ENCODE measurements at regions not wholly inside any gene's neighbourhood (a gene's known extent, or its start where the extent isn't known, plus 50 kb on each side); places are given as distances from the start of the nearest gene placed in this dataset.

DNA sequence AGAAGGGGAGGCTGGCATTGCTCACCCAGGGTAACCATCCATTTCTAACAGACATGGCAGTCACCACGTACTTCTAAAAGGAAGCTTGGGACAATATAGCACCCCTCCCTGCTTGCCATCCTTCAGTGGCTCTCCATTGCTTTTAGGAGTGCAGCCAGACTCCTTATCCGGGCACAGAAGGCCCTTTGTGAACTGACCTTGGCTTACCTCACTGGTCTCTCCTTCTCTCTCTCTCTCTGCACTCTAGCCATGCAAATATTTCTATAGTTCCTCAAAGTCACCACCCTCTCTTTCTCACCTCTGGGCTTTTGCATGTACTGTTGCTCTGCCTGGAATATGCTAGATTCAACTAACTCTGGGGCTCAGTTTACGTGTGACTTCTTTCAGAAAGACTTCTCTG lies 301.1 kb downstream of the SHQ1 start:
- Mint-ChIP-seq H3K27me3 (no peaks in the 10 kb centered on the region), H3K4me1 (peaks cover 25% of the 10 kb centered on the region), H3K36me3 (no peaks in the 10 kb centered on the region), H3K4me3 (no peak overlapping the region), H3K27ac (no peak overlapping the region), H3K9me3 (no peaks in the 10 kb centered on the region)
- DNase-seq, result no peak
- CTCF ChIA-PET, result no interaction called here

DNA sequence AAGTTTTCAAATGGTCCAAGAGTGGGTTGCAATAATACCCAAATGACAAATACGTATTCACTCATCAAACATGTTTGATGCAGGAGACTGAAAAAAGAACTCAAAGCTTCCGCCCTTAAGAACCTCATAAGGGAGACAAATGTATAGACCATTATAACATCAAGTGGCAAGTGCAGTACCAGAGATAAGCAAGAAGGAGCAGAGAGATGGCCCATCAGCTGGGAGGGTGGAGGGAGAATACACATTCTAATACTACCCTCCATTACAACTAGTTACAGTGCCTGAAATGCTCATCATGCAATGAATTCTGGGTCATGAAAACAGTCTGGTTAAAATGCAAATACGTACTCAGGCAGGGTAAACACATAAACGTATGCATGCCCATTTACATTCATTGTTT lies 304.0 kb downstream of the SHQ1 start:
- Mint-ChIP-seq H3K27ac (no peak overlapping the region), H3K9me3 (peaks cover 3% of the 10 kb centered on the region), H3K36me3 (no peaks in the 10 kb centered on the region), H3K4me1 (peaks cover 9% of the 10 kb centered on the region), H3K27me3 (no peaks in the 10 kb centered on the region), H3K4me3 (no peak overlapping the region)
- CTCF ChIA-PET, result no interaction called here
- DNase-seq, result no peak

DNA sequence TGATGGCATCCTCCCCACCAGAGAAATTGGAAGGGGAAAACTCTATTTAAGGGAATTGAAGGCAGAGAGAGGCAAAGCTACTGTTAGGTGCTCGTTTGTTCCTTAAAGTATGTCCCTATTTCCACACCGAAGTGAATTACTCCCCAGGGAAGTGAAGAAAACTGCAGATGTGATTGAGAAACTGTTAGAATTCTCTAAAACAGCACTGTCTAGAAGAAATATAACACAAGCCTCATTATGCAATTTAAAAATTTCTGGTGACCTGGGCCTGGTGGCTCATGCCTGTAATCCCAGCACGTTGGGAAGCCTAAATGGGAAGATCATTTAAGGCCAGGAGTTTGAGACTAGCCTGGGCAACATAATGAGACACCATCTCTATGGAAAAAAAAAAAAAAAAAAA lies 305.0 kb downstream of the SHQ1 start:
- H3K9me3 Mint-ChIP-seq, result peaks cover 3% of the 10 kb centered on the region
- no peak overlapping the region for H3K4me3 Mint-ChIP-seq
- no peak for DNase-seq
- no peak overlapping the region for H3K27ac Mint-ChIP-seq
- H3K27me3 Mint-ChIP-seq, result no peaks in the 10 kb centered on the region
- no peaks in the 10 kb centered on the region for H3K4me1 Mint-ChIP-seq
- H3K36me3 Mint-ChIP-seq, result no peaks in the 10 kb centered on the region
- CTCF ChIA-PET, result no interaction called here

DNA sequence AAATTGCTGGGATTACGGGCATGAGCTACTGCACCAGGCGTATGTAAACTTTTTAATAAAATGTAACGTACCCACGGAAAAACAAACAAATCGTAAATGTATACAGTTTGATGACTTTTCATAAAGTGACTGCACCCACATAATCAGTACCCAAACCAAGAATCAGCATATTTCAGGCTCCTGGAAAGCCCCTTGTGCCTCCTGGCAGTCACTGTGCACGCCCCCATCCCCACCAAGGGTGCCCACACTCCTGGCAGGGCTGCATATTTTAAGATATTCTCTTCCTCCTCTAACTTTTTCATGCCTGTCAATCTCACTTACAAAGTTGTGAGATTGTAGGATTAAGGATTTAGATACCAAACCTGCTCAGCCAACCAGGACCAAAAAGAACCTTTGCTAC lies 305.5 kb downstream of the SHQ1 start:
- Mint-ChIP-seq H3K4me3 (no peak overlapping the region), H3K9me3 (peaks cover 3% of the 10 kb centered on the region), H3K36me3 (no peaks in the 10 kb centered on the region), H3K4me1 (no peaks in the 10 kb centered on the region), H3K27ac (no peak overlapping the region), H3K27me3 (no peaks in the 10 kb centered on the region)
- CTCF ChIA-PET, result no interaction called here
- DNase-seq, result no peak

DNA sequence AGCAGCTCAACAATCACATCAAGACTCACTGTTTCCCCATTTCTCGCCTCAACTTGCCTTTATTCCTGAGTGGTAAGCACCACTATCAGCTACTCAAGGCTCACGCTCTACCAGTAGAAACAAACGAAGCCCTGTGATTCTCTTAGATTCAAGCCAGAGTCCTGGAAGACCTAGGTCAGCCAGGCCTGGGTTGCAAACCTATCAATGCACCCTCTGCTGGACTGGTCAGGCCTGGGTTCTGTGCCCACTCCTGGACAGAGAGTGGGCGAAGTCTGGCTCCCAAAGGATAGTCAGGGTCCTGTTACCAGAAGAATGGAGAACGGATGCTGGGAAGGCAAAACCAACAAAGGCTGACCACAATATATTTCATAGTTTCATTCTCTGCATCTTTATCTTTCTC lies 308.4 kb downstream of the SHQ1 start:
- no peaks in the 10 kb centered on the region for H3K27me3 Mint-ChIP-seq
- H3K4me3 Mint-ChIP-seq, result no peak overlapping the region
- CTCF ChIA-PET, result no interaction called here
- no peaks in the 10 kb centered on the region for H3K36me3 Mint-ChIP-seq
- peaks cover 3% of the 10 kb centered on the region for H3K9me3 Mint-ChIP-seq
- no peak for DNase-seq
- no peaks in the 10 kb centered on the region for H3K4me1 Mint-ChIP-seq
- no peak overlapping the region for H3K27ac Mint-ChIP-seq

DNA sequence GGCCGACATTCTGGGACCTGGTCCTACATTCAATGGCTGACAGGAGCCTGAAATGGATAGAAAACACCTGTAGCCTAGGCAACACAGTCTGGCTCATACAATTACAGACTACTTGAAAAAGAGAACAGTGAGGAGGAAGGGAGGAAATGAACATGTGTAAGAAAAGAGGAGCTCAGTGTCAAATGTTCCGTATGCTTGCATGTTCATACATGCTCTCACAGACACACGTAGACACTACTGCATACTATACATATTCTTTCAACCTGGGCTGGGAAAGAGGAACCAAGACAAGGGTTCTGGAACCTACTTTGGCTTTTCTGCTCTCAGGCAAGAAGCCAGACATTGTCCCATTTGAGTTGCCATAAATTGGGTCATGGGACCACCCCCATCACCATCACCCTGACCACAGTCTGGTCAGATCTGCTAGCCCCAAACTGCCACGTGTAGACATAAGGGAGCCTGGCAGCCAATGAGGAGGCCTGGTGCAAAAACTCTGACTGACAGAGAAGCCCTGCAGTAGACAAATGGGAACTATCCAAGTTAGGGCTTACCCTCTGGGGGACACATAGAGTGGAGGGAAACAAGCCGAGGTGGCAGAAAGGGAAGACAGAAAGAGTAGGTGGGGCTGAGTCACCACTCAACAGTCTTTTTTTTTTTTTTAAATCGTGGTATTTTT lies 310.0 kb downstream of the SHQ1 start:
- Mint-ChIP-seq H3K4me1 (peaks cover 2% of the 10 kb centered on the region), H3K27me3 (peaks cover 5% of the 10 kb centered on the region), H3K4me3 (no peak overlapping the region), H3K27ac (no peak overlapping the region), H3K9me3 (peaks cover 7% of the 10 kb centered on the region), H3K36me3 (no peaks in the 10 kb centered on the region)
- DNase-seq, result no peak
- CTCF ChIA-PET, result no interaction called here

DNA sequence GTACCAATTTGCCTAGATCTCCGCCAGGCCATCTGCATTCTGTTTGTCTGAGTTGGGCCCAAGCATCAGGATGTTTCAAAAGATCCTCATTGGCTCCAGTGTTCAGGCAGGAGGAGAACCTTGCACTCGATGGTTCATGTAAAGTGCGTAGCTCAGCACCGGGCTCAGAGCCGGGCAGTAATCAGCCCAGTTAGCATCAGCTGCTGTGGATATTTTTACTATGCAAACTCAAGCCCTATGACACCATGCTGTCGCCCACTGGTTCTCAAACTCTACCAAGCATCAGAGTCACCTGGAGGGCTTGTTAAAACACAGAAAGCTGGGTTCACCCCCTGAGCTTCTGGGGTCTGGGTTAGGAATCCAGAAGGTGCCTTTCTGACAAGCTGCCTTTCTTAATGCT lies 310.8 kb downstream of the SHQ1 start:
- Mint-ChIP-seq H3K4me1 (peaks cover 2% of the 10 kb centered on the region), H3K9me3 (peaks cover 7% of the 10 kb centered on the region), H3K36me3 (no peaks in the 10 kb centered on the region), H3K27ac (no peak overlapping the region), H3K27me3 (peaks cover 8% of the 10 kb centered on the region), H3K4me3 (no peak overlapping the region)
- no peak for DNase-seq
- CTCF ChIA-PET, result no interaction called here

DNA sequence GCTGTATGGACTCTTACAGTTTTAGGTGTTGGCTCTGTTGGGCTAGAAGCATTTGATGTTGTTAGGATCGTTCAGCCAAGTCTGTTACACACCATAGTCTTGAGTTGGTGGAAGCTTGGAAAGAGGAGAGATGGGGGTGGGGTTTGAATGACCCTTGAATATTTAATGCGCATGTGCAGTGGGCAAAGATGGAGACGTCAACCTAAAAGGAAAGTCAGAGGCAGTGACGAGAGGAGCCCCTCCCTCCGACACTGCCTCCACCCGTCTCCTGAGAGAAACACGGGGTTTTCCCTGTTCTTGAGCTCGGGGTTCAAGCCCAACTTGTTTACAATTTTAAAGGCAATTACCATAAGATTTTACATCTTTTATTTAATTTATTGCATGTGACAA lies 311.4 kb downstream of the SHQ1 start:
- CTCF ChIA-PET, result no interaction called here
- Mint-ChIP-seq H3K27me3 (peaks cover 13% of the 10 kb centered on the region), H3K4me3 (no peak overlapping the region), H3K27ac (no peak overlapping the region), H3K4me1 (peaks cover 2% of the 10 kb centered on the region), H3K9me3 (peaks cover 7% of the 10 kb centered on the region), H3K36me3 (no peaks in the 10 kb centered on the region)
- DNase-seq, result no peak

DNA sequence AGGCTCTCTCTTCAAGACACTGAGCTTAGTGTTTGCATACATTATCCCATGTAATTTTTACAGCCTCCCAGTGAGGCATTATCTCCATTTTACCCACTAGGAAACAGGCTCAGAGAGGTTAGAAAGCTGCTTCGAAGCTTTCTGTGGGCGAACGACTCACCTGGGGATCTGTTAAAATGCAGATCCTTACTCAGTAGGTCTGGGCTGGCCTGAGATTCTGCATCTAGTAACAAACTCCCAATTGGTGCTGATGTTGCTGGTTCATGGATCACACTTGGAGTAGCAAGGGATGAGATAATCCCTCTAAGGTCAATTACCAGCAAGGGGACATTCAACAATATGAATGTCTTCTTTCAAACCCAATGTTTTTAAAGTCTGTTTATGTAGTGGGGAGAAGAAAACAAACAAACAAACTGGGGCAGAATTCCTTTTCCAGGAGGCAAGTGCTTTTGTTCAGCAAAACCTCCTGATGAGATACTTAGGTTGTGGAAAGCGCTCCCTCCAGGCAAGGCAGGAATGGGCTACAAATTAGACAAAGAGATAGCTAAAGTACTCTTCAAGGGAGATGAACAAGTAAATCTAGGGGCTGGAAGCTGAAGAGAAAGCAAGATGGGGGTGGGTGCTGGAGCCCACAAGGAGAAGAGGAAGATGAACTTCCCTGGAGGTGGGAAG lies 311.9 kb downstream of the SHQ1 start:
- H3K4me3 Mint-ChIP-seq, result no peak overlapping the region
- H3K9me3 Mint-ChIP-seq, result peaks cover 4% of the 10 kb centered on the region
- CTCF ChIA-PET, result interaction anchor here (0.8 kb wide), 1 partner anchor 10 kb away, joined by 3 read pairs; no protein-coding TSS in a partner anchor
- H3K27me3 Mint-ChIP-seq, result peaks cover 13% of the 10 kb centered on the region
- H3K27ac Mint-ChIP-seq, result no peak overlapping the region
- DNase-seq, result no peak
- no peaks in the 10 kb centered on the region for H3K36me3 Mint-ChIP-seq
- H3K4me1 Mint-ChIP-seq, result peaks cover 2% of the 10 kb centered on the region

DNA sequence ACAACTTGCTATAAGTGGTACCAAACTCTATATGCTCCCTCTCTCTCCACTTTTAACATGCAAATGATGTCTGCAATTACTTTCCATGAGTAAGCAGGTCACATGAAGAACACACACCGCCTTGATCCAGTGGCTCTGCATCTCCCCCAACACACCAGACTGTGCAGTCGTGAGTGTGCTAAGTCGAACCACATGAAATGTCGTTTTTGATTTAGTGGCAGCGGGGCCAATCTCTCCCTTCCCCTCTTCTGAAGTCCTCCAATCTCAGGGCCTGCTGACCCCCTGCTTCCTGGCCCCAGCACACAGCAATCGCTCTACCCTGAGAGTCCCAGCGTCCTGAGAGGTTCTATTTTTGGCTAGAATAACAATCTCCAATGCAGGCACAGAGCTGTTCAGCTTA lies 312.5 kb downstream of the SHQ1 start:
- CTCF ChIA-PET, result interaction anchor here (0.8 kb wide), 1 partner anchor 9 kb away, joined by 3 read pairs; no protein-coding TSS in a partner anchor
- DNase-seq, result no peak
- Mint-ChIP-seq H3K36me3 (no peaks in the 10 kb centered on the region), H3K27me3 (peaks cover 13% of the 10 kb centered on the region), H3K4me3 (no peak overlapping the region), H3K27ac (no peak overlapping the region), H3K9me3 (peaks cover 4% of the 10 kb centered on the region), H3K4me1 (peaks cover 2% of the 10 kb centered on the region)

DNA sequence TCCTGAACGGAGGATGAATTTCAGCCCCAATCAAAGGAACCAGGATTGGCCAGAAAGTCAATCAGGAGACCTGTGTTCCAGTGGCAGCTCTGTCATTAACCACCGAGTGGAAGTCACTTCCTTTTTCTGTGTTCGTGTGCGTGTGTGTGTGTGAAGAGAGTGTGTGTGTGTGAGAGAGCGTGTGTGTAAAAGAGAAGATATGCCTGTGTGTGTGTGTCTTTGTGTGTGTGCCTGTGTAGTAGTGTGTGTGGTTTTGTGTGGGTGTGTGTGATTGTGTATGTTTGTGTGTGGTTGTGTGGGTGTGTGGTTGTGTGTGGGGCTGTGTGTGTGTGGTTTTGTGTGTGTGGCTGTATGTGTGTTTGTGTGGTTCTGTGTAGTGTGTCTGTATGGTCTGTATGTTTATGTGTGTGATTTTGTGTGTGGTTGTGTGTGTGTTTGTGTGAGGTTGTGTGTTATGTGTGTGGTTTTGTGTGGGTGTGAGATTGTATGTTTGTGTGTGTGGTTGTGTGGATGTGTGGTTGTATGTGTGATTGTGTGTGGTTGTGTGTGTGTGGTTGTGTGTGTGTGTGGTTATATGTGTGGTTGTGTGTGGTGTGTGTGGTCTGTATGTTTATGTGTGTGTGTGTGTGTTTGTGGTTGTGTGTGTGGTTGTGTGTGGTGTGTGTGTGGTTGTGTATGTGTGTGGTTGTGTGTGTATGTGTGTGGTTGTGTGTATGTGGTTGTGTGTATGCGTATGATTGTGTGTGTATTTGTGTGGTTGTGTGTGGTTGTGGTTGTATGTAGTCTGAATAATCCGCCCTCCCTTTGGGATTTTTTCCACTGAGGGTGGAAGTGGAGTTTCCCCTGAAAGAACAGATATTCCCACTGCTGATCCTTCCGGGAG lies 314.4 kb downstream of the SHQ1 start:
- H3K9me3 Mint-ChIP-seq, result peaks cover 4% of the 10 kb centered on the region
- peaks cover 13% of the 10 kb centered on the region for H3K27me3 Mint-ChIP-seq
- peaks cover 2% of the 10 kb centered on the region for H3K4me1 Mint-ChIP-seq
- H3K36me3 Mint-ChIP-seq, result no peaks in the 10 kb centered on the region
- no peak overlapping the region for H3K4me3 Mint-ChIP-seq
- DNase-seq, result no peak
- peak overlapping the region; percentile 20 for H3K27ac Mint-ChIP-seq
- CTCF ChIA-PET, result interaction anchor here (1.0 kb wide), 1 partner anchor 10 kb away, joined by 3 read pairs; no protein-coding TSS in a partner anchor

DNA sequence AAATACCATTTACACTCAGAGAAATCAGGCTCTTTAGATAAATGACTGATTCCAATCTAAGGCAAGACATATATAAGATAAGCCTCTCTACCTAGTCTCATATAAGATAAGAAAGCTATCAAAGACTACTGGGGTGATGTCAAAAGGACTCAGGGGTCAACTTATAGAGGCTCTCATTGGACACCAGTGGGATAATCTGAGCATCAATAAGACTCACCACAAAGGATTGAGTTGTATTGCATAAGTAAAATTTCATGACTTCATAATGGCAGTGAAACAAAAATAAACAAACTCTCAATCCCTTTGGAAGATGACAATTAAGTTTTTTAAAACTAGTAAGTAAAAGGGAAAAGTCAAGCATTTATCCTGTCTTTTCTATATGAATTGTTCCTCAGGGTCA lies 317.8 kb downstream of the SHQ1 start:
- Mint-ChIP-seq H3K27me3 (peaks cover 18% of the 10 kb centered on the region), H3K36me3 (no peaks in the 10 kb centered on the region), H3K4me1 (peaks cover 2% of the 10 kb centered on the region), H3K9me3 (peaks cover 4% of the 10 kb centered on the region), H3K27ac (no peak overlapping the region), H3K4me3 (no peak overlapping the region)
- no peak for DNase-seq
- CTCF ChIA-PET, result no interaction called here

DNA sequence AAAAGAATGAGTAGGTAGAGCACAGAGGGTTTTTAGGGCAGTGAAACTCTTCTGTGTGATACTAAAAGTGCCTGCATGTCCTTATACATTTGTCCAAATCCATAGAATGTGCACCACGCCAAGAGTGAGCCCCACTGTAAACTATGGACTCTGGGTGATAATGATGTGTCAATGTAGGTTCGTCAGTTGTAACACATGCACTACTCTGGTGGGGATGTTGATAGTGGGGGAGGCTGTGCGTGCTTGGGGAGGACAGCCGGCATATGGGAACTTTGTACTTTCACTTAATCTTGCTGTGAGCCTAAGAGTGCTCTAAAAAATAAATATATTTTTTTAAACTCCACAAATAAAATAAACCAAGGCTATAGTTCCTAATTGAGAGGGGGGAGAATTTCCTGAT lies 319.2 kb downstream of the SHQ1 start:
- H3K4me3 Mint-ChIP-seq, result no peak overlapping the region
- peaks cover 4% of the 10 kb centered on the region for H3K9me3 Mint-ChIP-seq
- peaks cover 2% of the 10 kb centered on the region for H3K4me1 Mint-ChIP-seq
- peaks cover 18% of the 10 kb centered on the region for H3K27me3 Mint-ChIP-seq
- no peaks in the 10 kb centered on the region for H3K36me3 Mint-ChIP-seq
- H3K27ac Mint-ChIP-seq, result no peak overlapping the region
- CTCF ChIA-PET, result no interaction called here
- no peak for DNase-seq

DNA sequence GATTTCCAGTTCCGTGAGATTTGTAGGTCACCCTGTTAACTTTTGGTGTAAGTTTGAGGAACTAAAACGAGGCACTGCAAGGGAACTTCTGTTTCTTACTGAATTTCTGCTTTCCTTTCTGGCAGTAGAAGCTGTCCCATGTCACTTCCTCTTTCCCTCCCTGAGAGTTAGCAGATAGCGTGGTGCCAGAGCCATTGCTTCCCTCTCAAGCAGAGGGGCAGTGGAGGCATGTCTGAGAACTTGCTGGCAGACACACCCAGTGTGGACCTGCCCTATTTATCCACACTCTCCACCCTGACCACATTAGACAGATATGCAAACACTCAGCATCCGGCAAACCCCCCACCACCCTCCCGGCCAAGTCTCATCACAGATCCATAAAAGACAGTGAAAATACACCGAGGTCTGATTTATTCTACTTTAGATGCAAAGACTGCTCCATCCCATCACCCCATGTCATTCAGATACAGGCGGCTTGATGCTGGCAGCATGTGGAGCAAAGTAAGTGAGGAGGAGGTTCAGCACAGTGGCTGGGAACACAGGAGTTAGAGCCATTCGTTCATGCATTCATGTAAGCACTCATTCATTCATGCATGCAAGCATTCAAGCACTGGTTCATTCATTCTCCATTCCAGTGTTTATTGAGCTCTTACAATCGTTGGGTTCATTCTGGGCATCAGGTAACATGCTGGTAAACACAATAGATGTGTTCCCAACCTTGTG lies 324.7 kb downstream of the SHQ1 start:
- no peak for DNase-seq
- H3K4me1 Mint-ChIP-seq, result peaks cover 26% of the 10 kb centered on the region
- peak overlapping the region; percentile 34 for H3K27ac Mint-ChIP-seq
- no peak overlapping the region for H3K4me3 Mint-ChIP-seq
- CTCF ChIA-PET, result interaction anchor here (1.1 kb wide), 1 partner anchor 10 kb away, joined by 3 read pairs; no protein-coding TSS in a partner anchor
- H3K27me3 Mint-ChIP-seq, result peaks cover 5% of the 10 kb centered on the region
- no peaks in the 10 kb centered on the region for H3K36me3 Mint-ChIP-seq
- no peaks in the 10 kb centered on the region for H3K9me3 Mint-ChIP-seq

Data from activated naive CD4-positive, alpha-beta T cell treated with anti-CD3 and anti-CD28 coated beads, Interleukin-2, amount 10 ng/mL, durations not matched to agents 7 days and 5 days (primary cell).